ENCODE measurements at regions not wholly inside any gene's neighbourhood (a gene's known extent, or its start where the extent isn't known, plus 50 kb on each side); places are given as distances from the start of the nearest gene placed in this dataset.

GRCh38 chr9:1639166-1639565 lies 376.0 kb upstream of the SMARCA2 start:
- no peak for DNase-seq (ENCODE audit: low read depth in 2 of 2)

GRCh38 chr9:1647776-1648175 lies 367.4 kb upstream of the SMARCA2 start:
- Histone ChIP-seq H3K4me3 (replicated peaks in 1 of 4; ENCODE audit: control extremely low read depth in 1 of 4, insufficient read depth in 1 of 4, low read depth in 3 of 4, low read length in 4 of 4) (no peak overlapping the region), H3K27ac (ENCODE audit: insufficient read depth, low read length) (no peak overlapping the region), H3K36me3 (ENCODE audit: control insufficient read depth, insufficient read depth, low read length) (no peaks in the 10 kb centered on the region), H3K9me3 (ENCODE audit: control insufficient read depth, insufficient read depth, low read depth, low read length) (no peaks in the 10 kb centered on the region), H3K4me1 (ENCODE audit: control insufficient read depth, extremely low read depth, insufficient read depth, low read length) (no peaks in the 10 kb centered on the region), H3K27me3 (ENCODE audit: control insufficient read depth, insufficient read depth, low read length) (no peaks in the 10 kb centered on the region), H3K79me2 (ENCODE audit: control insufficient read depth, insufficient read depth, low read length) (no peaks in the 10 kb centered on the region), H4K20me1 (ENCODE audit: control insufficient read depth, extremely low read depth, insufficient read depth, low read length) (no peaks in the 10 kb centered on the region), H3K4me2 (ENCODE audit: extremely low read depth, insufficient read depth, low read length) (no peak overlapping the region), H2AFZ (ENCODE audit: low read length) (no peak overlapping the region), H3K9ac (ENCODE audit: insufficient read depth, low read length) (no peak overlapping the region)
- DNase-seq (ENCODE audit: low read depth in 2 of 2): no peak
- TF ChIP-seq CTCF (conservative IDR thresholded peaks at IDR 0.05 in 1 of 2, IDR thresholded peaks at IDR 0.05 in 1 of 2; ENCODE audit: low read depth in 1 of 2, low read length in 2 of 2): no peak
- TF ChIP-seq EZH2 (IDR thresholded peaks at IDR 0.05; ENCODE audit: low read length, missing control alignments): no peak

More at GRCh38 chr9:1639166-1639565, 376.0 kb upstream of the SMARCA2 start:
- H2AFZ ChIP-seq (ENCODE audit: low read length): no peak overlapping the region
- H3K27me3 ChIP-seq (ENCODE audit: control insufficient read depth, insufficient read depth, low read length): no peaks in the 10 kb centered on the region
- H3K79me2 ChIP-seq (ENCODE audit: control insufficient read depth, insufficient read depth, low read length): no peaks in the 10 kb centered on the region
- H3K36me3 ChIP-seq (ENCODE audit: control insufficient read depth, insufficient read depth, low read length): no peaks in the 10 kb centered on the region
- no peak for TF ChIP-seq EZH2 (IDR thresholded peaks at IDR 0.05; ENCODE audit: low read length, missing control alignments)
- TF ChIP-seq CTCF (conservative IDR thresholded peaks at IDR 0.05 in 1 of 2, IDR thresholded peaks at IDR 0.05 in 1 of 2; ENCODE audit: low read depth in 1 of 2, low read length in 2 of 2): no peak
- H4K20me1 ChIP-seq (ENCODE audit: control insufficient read depth, extremely low read depth, insufficient read depth, low read length): no peaks in the 10 kb centered on the region
- no peaks in the 10 kb centered on the region for H3K9me3 ChIP-seq (ENCODE audit: control insufficient read depth, insufficient read depth, low read depth, low read length)
- H3K4me1 ChIP-seq (ENCODE audit: control insufficient read depth, extremely low read depth, insufficient read depth, low read length): no peaks in the 10 kb centered on the region
- H3K27ac ChIP-seq (ENCODE audit: insufficient read depth, low read length): no peak overlapping the region
- H3K4me3 ChIP-seq (replicated peaks in 1 of 4; ENCODE audit: control extremely low read depth in 1 of 4, insufficient read depth in 1 of 4, low read depth in 3 of 4, low read length in 4 of 4): no peak overlapping the region
- no peak overlapping the region for H3K4me2 ChIP-seq (ENCODE audit: extremely low read depth, insufficient read depth, low read length)
- no peak overlapping the region for H3K9ac ChIP-seq (ENCODE audit: insufficient read depth, low read length)

GRCh38 chr9:1653282-1653681 lies 361.9 kb upstream of the SMARCA2 start:
- H2AFZ ChIP-seq (ENCODE audit: low read length): no peak overlapping the region
- no peak overlapping the region for H3K4me3 ChIP-seq (replicated peaks in 1 of 4; ENCODE audit: control extremely low read depth in 1 of 4, insufficient read depth in 1 of 4, low read depth in 3 of 4, low read length in 4 of 4)
- H3K36me3 ChIP-seq (ENCODE audit: control insufficient read depth, insufficient read depth, low read length): no peaks in the 10 kb centered on the region
- no peak for TF ChIP-seq EZH2 (IDR thresholded peaks at IDR 0.05; ENCODE audit: low read length, missing control alignments)
- no peak for TF ChIP-seq CTCF (conservative IDR thresholded peaks at IDR 0.05 in 1 of 2, IDR thresholded peaks at IDR 0.05 in 1 of 2; ENCODE audit: low read depth in 1 of 2, low read length in 2 of 2)
- H3K9me3 ChIP-seq (ENCODE audit: control insufficient read depth, insufficient read depth, low read depth, low read length): no peaks in the 10 kb centered on the region
- H3K79me2 ChIP-seq (ENCODE audit: control insufficient read depth, insufficient read depth, low read length): no peaks in the 10 kb centered on the region
- H3K9ac ChIP-seq (ENCODE audit: insufficient read depth, low read length): no peak overlapping the region
- no peaks in the 10 kb centered on the region for H3K27me3 ChIP-seq (ENCODE audit: control insufficient read depth, insufficient read depth, low read length)
- DNase-seq (ENCODE audit: low read depth in 2 of 2): no peak
- no peak overlapping the region for H3K27ac ChIP-seq (ENCODE audit: insufficient read depth, low read length)
- H3K4me1 ChIP-seq (ENCODE audit: control insufficient read depth, extremely low read depth, insufficient read depth, low read length): no peaks in the 10 kb centered on the region
- H4K20me1 ChIP-seq (ENCODE audit: control insufficient read depth, extremely low read depth, insufficient read depth, low read length): no peaks in the 10 kb centered on the region
- H3K4me2 ChIP-seq (ENCODE audit: extremely low read depth, insufficient read depth, low read length): no peak overlapping the region

Measured in fibroblast of lung (primary cell).